ENCODE measurements at regions not wholly inside any gene's neighbourhood (a gene's known extent, or its start where the extent isn't known, plus 50 kb on each side); places are given as distances from the start of the nearest gene placed in this dataset.

DNA sequence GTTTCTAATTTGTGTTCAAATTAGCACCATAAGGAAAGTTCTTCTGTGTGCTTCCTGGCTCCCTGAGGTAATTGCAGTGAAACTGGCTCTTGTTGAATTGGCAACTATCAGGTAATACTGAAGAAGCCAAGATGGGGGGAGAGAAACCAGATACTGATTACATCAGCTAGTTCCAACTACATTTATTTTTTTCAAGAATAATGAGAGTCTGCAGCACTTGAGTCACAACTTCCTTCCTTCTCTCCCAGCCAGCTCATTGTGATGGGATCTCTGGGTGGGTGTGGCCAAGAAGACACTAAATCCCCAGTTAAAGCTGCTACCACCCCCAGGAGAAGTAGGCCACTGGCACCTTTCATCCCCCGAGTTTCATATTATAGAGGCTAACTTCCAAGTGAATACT is 100.7 kb upstream of the RXFP2 start:
- CTCF ChIA-PET (ENCODE audit: unreplicated experiment): no interaction called here
- Histone ChIP-seq H3K4me1 (ENCODE audit: insufficient read depth, low read length, poor library complexity, severe bottlenecking) (no peaks in the 10 kb centered on the region), H3K4me3 (ENCODE audit: low read depth, low read length, poor library complexity, severe bottlenecking) (no peak overlapping the region), H3K9me2 (ENCODE audit: insufficient read depth, low read length) (no peaks in the 10 kb centered on the region), H3K9me3 (ENCODE audit: low read length) (no peaks in the 10 kb centered on the region), H3K27ac (ENCODE audit: low read depth, low read length, poor library complexity, severe bottlenecking) (no peak overlapping the region), H3K79me2 (ENCODE audit: insufficient read depth, low read depth, low read length) (no peaks in the 10 kb centered on the region), H3K4me2 (ENCODE audit: low read length) (no peak overlapping the region), H2AFZ (ENCODE audit: low read length) (no peak overlapping the region), H3K36me3 (ENCODE audit: insufficient read depth, low read length) (no peaks in the 10 kb centered on the region), H4K20me1 (ENCODE audit: insufficient read depth, low read length) (no peaks in the 10 kb centered on the region)
- DNase-seq (ENCODE audit: low spot score): no peak
- no peak for TF ChIP-seq CTCF (conservative IDR thresholded peaks at IDR 0.05; ENCODE audit: low read length)
- TF ChIP-seq EZH2phosphoT487 (IDR thresholded peaks at IDR 0.05; ENCODE audit: borderline replicate concordance, low read depth, low read length): no peak
- no TSS peak for BruUV-seq (replicated peaks)
- POLR2A ChIA-PET: interaction anchor here (1.2 kb wide), 1 partner anchor 9 kb away, joined by 3 read pairs; no protein-coding TSS in a partner anchor
- intact Hi-C loops (cut with micrococcal nuclease; ENCODE audit: unreplicated experiment): no loop called here

- Histone ChIP-seq H3K9me3 (ENCODE audit: low read length) (no peaks in the 10 kb centered on the region), H3K4me3 (ENCODE audit: low read depth, low read length, poor library complexity, severe bottlenecking) (no peak overlapping the region), H3K27ac (ENCODE audit: low read depth, low read length, poor library complexity, severe bottlenecking) (no peak overlapping the region), H3K9me2 (ENCODE audit: insufficient read depth, low read length) (no peaks in the 10 kb centered on the region), H3K79me2 (ENCODE audit: insufficient read depth, low read depth, low read length) (no peaks in the 10 kb centered on the region), H2AFZ (ENCODE audit: low read length) (no peak overlapping the region), H3K36me3 (ENCODE audit: insufficient read depth, low read length) (no peaks in the 10 kb centered on the region), H3K4me1 (ENCODE audit: insufficient read depth, low read length, poor library complexity, severe bottlenecking) (no peaks in the 10 kb centered on the region), H3K4me2 (ENCODE audit: low read length) (no peak overlapping the region), H4K20me1 (ENCODE audit: insufficient read depth, low read length) (no peaks in the 10 kb centered on the region)
- DNase-seq (ENCODE audit: low spot score): no peak
- intact Hi-C loops (cut with micrococcal nuclease; ENCODE audit: unreplicated experiment): no loop called here
- TF ChIP-seq CTCF (conservative IDR thresholded peaks at IDR 0.05; ENCODE audit: low read length): no peak
- no peak for TF ChIP-seq EZH2phosphoT487 (IDR thresholded peaks at IDR 0.05; ENCODE audit: borderline replicate concordance, low read depth, low read length)
- no TSS peak for BruUV-seq (replicated peaks)
- ChIA-PET POLR2A (interaction anchor here (0.7 to 1.2 kb wide), 4 partner anchors 8 to 843 kb away, joined by 3 to 6 read pairs (median 3); no protein-coding TSS in a partner anchor), CTCF (ENCODE audit: unreplicated experiment) (no interaction called here)
These were observed 99.7 kb upstream of the RXFP2 start for GRCh38 chr13:31639443-31640163.

GRCh38 chr13:31649766-31650165 is 89.6 kb upstream of the RXFP2 start:
- ChIA-PET POLR2A (interaction anchor here (0.6 kb wide), 1 partner anchor 242 kb away, joined by 3 read pairs; no protein-coding TSS in a partner anchor), CTCF (ENCODE audit: unreplicated experiment) (no interaction called here)
- Histone ChIP-seq H2AFZ (ENCODE audit: low read length) (no peak overlapping the region), H3K9me3 (ENCODE audit: low read length) (no peaks in the 10 kb centered on the region), H4K20me1 (ENCODE audit: insufficient read depth, low read length) (no peaks in the 10 kb centered on the region), H3K4me1 (ENCODE audit: insufficient read depth, low read length, poor library complexity, severe bottlenecking) (no peaks in the 10 kb centered on the region), H3K4me2 (ENCODE audit: low read length) (no peak overlapping the region), H3K27ac (ENCODE audit: low read depth, low read length, poor library complexity, severe bottlenecking) (no peak overlapping the region), H3K4me3 (ENCODE audit: low read depth, low read length, poor library complexity, severe bottlenecking) (no peak overlapping the region), H3K79me2 (ENCODE audit: insufficient read depth, low read depth, low read length) (no peaks in the 10 kb centered on the region), H3K9me2 (ENCODE audit: insufficient read depth, low read length) (no peaks in the 10 kb centered on the region), H3K36me3 (ENCODE audit: insufficient read depth, low read length) (no peaks in the 10 kb centered on the region)
- DNase-seq (ENCODE audit: low spot score): no peak
- no peak for TF ChIP-seq CTCF (conservative IDR thresholded peaks at IDR 0.05; ENCODE audit: low read length)
- no peak for TF ChIP-seq EZH2phosphoT487 (IDR thresholded peaks at IDR 0.05; ENCODE audit: borderline replicate concordance, low read depth, low read length)
- intact Hi-C loops (cut with micrococcal nuclease; ENCODE audit: unreplicated experiment): no loop called here
- no TSS peak for BruUV-seq (replicated peaks)
